HG03280 (cell line): ENCODE measurements at regions not wholly inside any gene's neighbourhood (a gene's known extent, or its start where the extent isn't known, plus 50 kb on each side); places are given as distances from the start of the nearest gene placed in this dataset.

Experiments used
- ATAC-seq: cut with Tn5 transposase; IDR thresholded peaks from one replicate; pipeline ENCODE4 v1.9.1; 2021; ENCODE audit warnings: mild to moderate bottlenecking, moderate library complexity; ENCODE audit not compliant: unreplicated experiment

- no peak for ATAC-seq
Observed at GRCh38 chr15:93495799-93496637, 407.0 kb upstream of the RGMA start.

- no peak for ATAC-seq
Observed at GRCh38 chr15:93493172-93493571, 404.2 kb upstream of the RGMA start.

GRCh38 chr15:93491291-93491690 lies 402.3 kb upstream of the RGMA start:
- no peak for ATAC-seq

GRCh38 chr15:93488296-93488713 lies 399.3 kb upstream of the RGMA start:
- no peak for ATAC-seq

GRCh38 chr15:93486407-93487117 lies 397.6 kb upstream of the RGMA start:
- no peak for ATAC-seq

GRCh38 chr15:93485438-93486327 lies 396.7 kb upstream of the RGMA start:
- no peak for ATAC-seq

GRCh38 chr15:93483923-93484322 lies 394.9 kb upstream of the RGMA start:
- ATAC-seq = no peak

GRCh38 chr15:93482731-93483130 lies 393.7 kb upstream of the RGMA start:
- no peak for ATAC-seq

GRCh38 chr15:93479715-93480114 lies 390.7 kb upstream of the RGMA start:
- ATAC-seq = no peak

- ATAC-seq = no peak
Observed at GRCh38 chr15:93478947-93479346, 389.9 kb upstream of the RGMA start.

GRCh38 chr15:93477721-93478120 lies 388.7 kb upstream of the RGMA start:
- ATAC-seq = no peak

- no peak for ATAC-seq
Observed at GRCh38 chr15:93477188-93477587, 388.2 kb upstream of the RGMA start.

- no peak for ATAC-seq
Observed at GRCh38 chr15:93476491-93477177, 387.6 kb upstream of the RGMA start.

GRCh38 chr15:93474728-93475127 lies 385.7 kb upstream of the RGMA start:
- ATAC-seq = no peak

- ATAC-seq = no peak
Observed at GRCh38 chr15:93469994-93470393, 381.0 kb upstream of the RGMA start.

- ATAC-seq = no peak
Observed at GRCh38 chr15:93467337-93467736, 378.3 kb upstream of the RGMA start.

GRCh38 chr15:93466380-93466779 lies 377.4 kb upstream of the RGMA start:
- ATAC-seq = no peak

- no peak for ATAC-seq
Observed at GRCh38 chr15:93462690-93463089, 373.7 kb upstream of the RGMA start.

- ATAC-seq = no peak
Observed at GRCh38 chr15:93460717-93461116, 371.7 kb upstream of the RGMA start.

GRCh38 chr15:93459396-93459795 lies 370.4 kb upstream of the RGMA start:
- ATAC-seq = no peak

GRCh38 chr15:93458597-93458996 lies 369.6 kb upstream of the RGMA start:
- ATAC-seq = no peak
